GM12878 (cell line): ENCODE measurements at regions not wholly inside any gene's neighbourhood (a gene's known extent, or its start where the extent isn't known, plus 50 kb on each side); places are given as distances from the start of the nearest gene placed in this dataset.

ENCODE experiments used
- ATAC-seq: fragments of 200-7000 bp; cut with Tn5 transposase; 3 replicates; pipeline ENCODE4 v1.9.1; 2020; ENCODE audit warnings: mild to moderate bottlenecking, moderate library complexity
- BruUV-seq: library from RNA; stranded (reverse); fragments of 400-500 nt; replicated peaks from 2 replicates; lab custom pipeline; 2021; lab: Mats Ljungman, UMichigan
- CTCF ChIA-PET: fragments of 300-600 bp; sonication (Branson Sonifier 250); formaldehyde crosslinking; extraction: SDS; loops from one replicate; lab custom pipeline; 2021; ENCODE audit warnings: inconsistent platforms; lab: Yijun Ruan, JAX
- POLR2A ChIA-PET: fragments of 350-600 bp; formaldehyde crosslinking; extraction: SDS; loops from one replicate; lab custom pipeline; 2021; ENCODE audit warnings: inconsistent platforms; lab: Charles Lee
- RAD21 ChIA-PET: fragments of 300-600 bp; sonication (Branson Sonifier 250); formaldehyde crosslinking; loops from one replicate; lab custom pipeline; 2023; ENCODE audit warnings: antibody characterized with exemption; ENCODE audit not compliant: unreplicated experiment; lab: Charles Lee
- SMC1A ChIA-PET: fragments of 300-600 bp; sonication (Branson Sonifier 250); formaldehyde crosslinking; loops from one replicate; lab custom pipeline; 2023; ENCODE audit not compliant: unreplicated experiment, uncharacterized antibody; lab: Charles Lee
- DNase-seq: peaks from one replicate; pipeline ENCODE4 v3.0.0-alpha.2; 2011; ENCODE audit warnings: low read depth, low spot score
- FAIRE-seq: peaks from 3 replicates; lab custom pipeline; 2011; peaks lifted over from hg19 to GRCh38; lab: Jason Lieb, UNC
- H2AFZ ChIP-seq: 2 replicates; pipeline ENCODE4 v1.6.0; 2011; ENCODE audit warnings: low read depth, low read length, control low read depth; ENCODE audit not compliant: control insufficient read depth
- H3K27ac ChIP-seq: 2 replicates; pipeline ENCODE4 v1.5.1; 2011; ENCODE audit warnings: control low read depth; ENCODE audit not compliant: control insufficient read depth, insufficient read depth
- H3K27me3 ChIP-seq, 2 experiments: replicated peaks in 1 of 2; 2 replicates each; pipeline versions ENCODE4 v1.6.0 to v1.6.1; 2011; ENCODE audit warnings: low read length in 1 of 2; ENCODE audit not compliant: control insufficient read depth in 2 of 2, insufficient read depth in 2 of 2
- H3K36me3 ChIP-seq, 2 experiments: 2 replicates each; pipeline ENCODE4 v1.5.1; 2011; ENCODE audit warnings: low read length in 1 of 2; ENCODE audit not compliant: control insufficient read depth in 2 of 2, insufficient read depth in 2 of 2
- H3K4me1 ChIP-seq: 2 replicates; pipeline ENCODE4 v1.6.1; 2011; ENCODE audit warnings: mild to moderate bottlenecking, low read length, moderate library complexity, mixed read lengths; ENCODE audit not compliant: control insufficient read depth, insufficient read depth
- H3K4me2 ChIP-seq: 2 replicates; pipeline ENCODE4 v1.6.0; 2011; ENCODE audit warnings: control low read depth; ENCODE audit not compliant: control insufficient read depth, insufficient read depth
- H3K4me3 ChIP-seq: fragments of 200-600 bp; sonication (generic); 2 replicates; pipeline ENCODE4 v1.5.1; 2016
- H3K79me2 ChIP-seq: 2 replicates; pipeline ENCODE4 v1.6.0; 2011; ENCODE audit warnings: low read length; ENCODE audit not compliant: control insufficient read depth, insufficient read depth
- H3K9ac ChIP-seq: 2 replicates; pipeline ENCODE4 v1.8.0; 2011; ENCODE audit warnings: low read length, control low read depth, mixed read lengths; ENCODE audit not compliant: control insufficient read depth, insufficient read depth
- H3K9me3 ChIP-seq: replicated peaks from 3 replicates; pipeline ENCODE4 v1.5.1; 2011; ENCODE audit warnings: mild to moderate bottlenecking, low read length; ENCODE audit not compliant: control insufficient read depth, insufficient read depth
- H4K20me1 ChIP-seq: 2 replicates; pipeline ENCODE4 v1.6.0; 2011; ENCODE audit not compliant: control insufficient read depth, insufficient read depth
- BHLHE40 ChIP-seq, 2 experiments: fragments of 450-650 bp in 1 of 2; IDR thresholded peaks; 2 replicates each; pipeline ENCODE4 v1.6.1; 2011 to 2017; ENCODE audit warnings: low read depth in 2 of 2, borderline replicate concordance in 1 of 2, improper control_type of control experiment in 1 of 2, low read length in 1 of 2, mild to moderate bottlenecking in 1 of 2
- CTCF ChIP-seq, 3 experiments: IDR thresholded peaks in 2 of 3; conservative IDR thresholded peaks in 1 of 3; 2 replicates each; pipeline ENCODE4 v1.5.1; 2011; ENCODE audit warnings: low read depth in 3 of 3, low read length in 3 of 3, mild to moderate bottlenecking in 3 of 3, control low read depth in 2 of 3, moderate library complexity in 2 of 3, inconsistent platforms in 1 of 3, mixed read lengths in 1 of 3; ENCODE audit not compliant: control insufficient read depth in 2 of 3, insufficient read depth in 1 of 3; ENCODE audit errors: extremely low read depth in 1 of 3
- FOXK2 ChIP-seq: fragments of 450-650 bp; IDR thresholded peaks from 2 replicates; pipeline ENCODE4 v1.6.1; 2017; ENCODE audit warnings: mild to moderate bottlenecking, moderate library complexity
- MTA3 ChIP-seq: IDR thresholded peaks from 2 replicates; pipeline ENCODE4 v1.6.1; 2012; ENCODE audit warnings: low read length, inconsistent platforms, borderline replicate concordance
- NRF1 ChIP-seq: conservative IDR thresholded peaks from 2 replicates; pipeline ENCODE4 v1.6.1; 2011; ENCODE audit warnings: mild to moderate bottlenecking, low read depth, low read length, improper control_type of control experiment
- RELA ChIP-seq: fragments of 450-650 bp; IDR thresholded peaks from 2 replicates; pipeline ENCODE4 v1.8.0; 2014; ENCODE audit warnings: borderline replicate concordance; ENCODE audit not compliant: partially characterized antibody
- SMARCA5 ChIP-seq: fragments of 450-650 bp; IDR thresholded peaks from 2 replicates; pipeline ENCODE4 v1.6.1; 2017; ENCODE audit warnings: mild to moderate bottlenecking
- WGBS: methylation state at CpG from one replicate; pipeline ENCODE4 v1.1.6; 2016; ENCODE audit warnings: low lambda C conversion rate; ENCODE audit not compliant: insufficient replicate concordance, insufficient coverage; ENCODE audit errors: missing lambda C conversion rate; 5-methylcytosine and 5-hydroxymethylcytosine counted together
- in situ Hi-C: fragments of 300-500 bp; cut with MboI; formaldehyde crosslinking; loops from 9 replicates; pipeline ENCODE4 v1.14.3; 2018; ENCODE audit warnings: mixed read lengths
- intact Hi-C: fragments of 100-400 bp; cut with micrococcal nuclease; formaldehyde crosslinking; loops from one replicate; pipeline ENCODE4 v1.14.2; 2022; ENCODE audit not compliant: unreplicated experiment
- TF ChIP-seq, protein P1 (sequence below): fragments of 450-650 bp; IDR thresholded peaks from 2 replicates; pipeline ENCODE4 v1.6.1; 2018; ENCODE audit warnings: mild to moderate bottlenecking, low read depth, moderate library complexity; ENCODE audit not compliant: partially characterized antibody
- TF ChIP-seq, protein P2 (sequence below): IDR thresholded peaks from 2 replicates; pipeline ENCODE4 v1.6.1; 2012; ENCODE audit warnings: low read depth, low read length, improper control_type of control experiment

GRCh38 chr6:40219799-40220198, 285.5 kb upstream of the MOCS1 start:
- intact Hi-C loops, result no loop called here
- ChIA-PET POLR2A (no interaction called here), SMC1A (interaction anchor here (1.0 to 2.3 kb wide), 7 partner anchors 11 to 163 kb away, joined by 3 to 6 read pairs (median 3); no protein-coding TSS in a partner anchor), RAD21 (no interaction called here), CTCF (interaction anchor here (1.9 kb wide), 1 partner anchor 12 kb away, joined by 4 read pairs; no protein-coding TSS in a partner anchor)
- no peak overlapping the region for H2AFZ ChIP-seq
- 0% methylated on average over 2 of the region's 2 CpGs for WGBS
- in situ Hi-C loops, result no loop called here
- BruUV-seq, result no TSS peak
- ATAC-seq, result no peak
- no peak for DNase-seq
- no peak overlapping the region for H3K9ac ChIP-seq
- no peaks in the 10 kb centered on the region for H3K36me3 ChIP-seq
- H4K20me1 ChIP-seq, result no peaks in the 10 kb centered on the region
- no peak overlapping the region for H3K4me3 ChIP-seq
- H3K4me1 ChIP-seq, result no peaks in the 10 kb centered on the region
- H3K79me2 ChIP-seq, result no peaks in the 10 kb centered on the region
- H3K27me3 ChIP-seq, result no peaks in the 10 kb centered on the region
- H3K27ac ChIP-seq, result no peak overlapping the region
- no peak overlapping the region for H3K4me2 ChIP-seq
- H3K9me3 ChIP-seq, result no peaks in the 10 kb centered on the region; the same call in 2 of the 3 replicates
- FAIRE-seq, result no peak
- TF ChIP-seq SMARCA5, result no peak
- no peak for TF ChIP-seq FOXK2
- TF ChIP-seq, protein P1, sequence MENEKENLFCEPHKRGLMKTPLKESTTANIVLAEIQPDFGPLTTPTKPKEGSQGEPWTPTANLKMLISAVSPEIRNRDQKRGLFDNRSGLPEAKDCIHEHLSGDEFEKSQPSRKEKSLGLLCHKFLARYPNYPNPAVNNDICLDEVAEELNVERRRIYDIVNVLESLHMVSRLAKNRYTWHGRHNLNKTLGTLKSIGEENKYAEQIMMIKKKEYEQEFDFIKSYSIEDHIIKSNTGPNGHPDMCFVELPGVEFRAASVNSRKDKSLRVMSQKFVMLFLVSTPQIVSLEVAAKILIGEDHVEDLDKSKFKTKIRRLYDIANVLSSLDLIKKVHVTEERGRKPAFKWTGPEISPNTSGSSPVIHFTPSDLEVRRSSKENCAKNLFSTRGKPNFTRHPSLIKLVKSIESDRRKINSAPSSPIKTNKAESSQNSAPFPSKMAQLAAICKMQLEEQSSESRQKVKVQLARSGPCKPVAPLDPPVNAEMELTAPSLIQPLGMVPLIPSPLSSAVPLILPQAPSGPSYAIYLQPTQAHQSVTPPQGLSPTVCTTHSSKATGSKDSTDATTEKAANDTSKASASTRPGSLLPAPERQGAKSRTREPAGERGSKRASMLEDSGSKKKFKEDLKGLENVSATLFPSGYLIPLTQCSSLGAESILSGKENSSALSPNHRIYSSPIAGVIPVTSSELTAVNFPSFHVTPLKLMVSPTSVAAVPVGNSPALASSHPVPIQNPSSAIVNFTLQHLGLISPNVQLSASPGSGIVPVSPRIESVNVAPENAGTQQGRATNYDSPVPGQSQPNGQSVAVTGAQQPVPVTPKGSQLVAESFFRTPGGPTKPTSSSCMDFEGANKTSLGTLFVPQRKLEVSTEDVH, result no peak
- TF ChIP-seq RELA, result no peak
- no peak for TF ChIP-seq BHLHE40 (IDR thresholded peaks at IDR 0.05; ENCODE audit: borderline replicate concordance in 1 of 2, low read depth in 2 of 2, low read length in 1 of 2)
- TF ChIP-seq, protein P2, sequence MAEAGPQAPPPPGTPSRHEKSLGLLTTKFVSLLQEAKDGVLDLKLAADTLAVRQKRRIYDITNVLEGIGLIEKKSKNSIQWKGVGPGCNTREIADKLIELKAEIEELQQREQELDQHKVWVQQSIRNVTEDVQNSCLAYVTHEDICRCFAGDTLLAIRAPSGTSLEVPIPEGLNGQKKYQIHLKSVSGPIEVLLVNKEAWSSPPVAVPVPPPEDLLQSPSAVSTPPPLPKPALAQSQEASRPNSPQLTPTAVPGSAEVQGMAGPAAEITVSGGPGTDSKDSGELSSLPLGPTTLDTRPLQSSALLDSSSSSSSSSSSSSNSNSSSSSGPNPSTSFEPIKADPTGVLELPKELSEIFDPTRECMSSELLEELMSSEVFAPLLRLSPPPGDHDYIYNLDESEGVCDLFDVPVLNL, result no peak
- no peak for TF ChIP-seq NRF1
- no peak for TF ChIP-seq CTCF (IDR thresholded peaks at IDR 0.05 in 2 of 3, conservative IDR thresholded peaks at IDR 0.05 in 1 of 3; ENCODE audit: control insufficient read depth in 2 of 3, extremely low read depth in 1 of 3, insufficient read depth in 1 of 3, low read depth in 3 of 3, low read length in 3 of 3)
- no peak for TF ChIP-seq MTA3
- TF ChIP-seq, all 136 proteins: peak for 0
